ENCODE measurements at regions not wholly inside any gene's neighbourhood (a gene's known extent, or its start where the extent isn't known, plus 50 kb on each side); places are given as distances from the start of the nearest gene placed in this dataset.

DNA sequence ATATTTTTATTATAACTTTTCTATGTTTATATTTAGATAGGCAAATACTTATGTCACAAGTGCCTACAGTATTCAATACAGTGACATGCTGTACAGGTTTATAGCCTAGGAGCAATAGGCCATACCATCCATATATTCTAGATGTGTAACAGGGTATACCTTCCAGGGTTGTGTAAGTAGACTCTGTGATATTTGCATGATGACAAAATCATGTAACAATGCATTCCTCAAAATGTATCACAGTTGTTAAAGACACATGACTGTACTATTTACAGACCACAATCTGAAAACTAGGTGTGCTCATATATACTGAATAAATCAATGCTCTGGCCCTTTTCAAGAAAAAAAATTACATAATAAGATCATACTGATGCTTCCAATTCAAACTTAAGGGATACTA lies 433.2 kb upstream of the RGPD4 start:
- TF ChIP-seq POLR2A (conservative IDR thresholded peaks at IDR 0.05) (no peak), TAF1 (IDR thresholded peaks at IDR 0.05; ENCODE audit: control insufficient read depth, extremely low read depth, insufficient read depth, low read length, severe bottlenecking) (no peak), REST (IDR thresholded peaks at IDR 0.05; ENCODE audit: borderline replicate concordance) (no peak), REST (CRISPR knock-in tag; IDR thresholded peaks at IDR 0.05; ENCODE audit: low read depth) (no peak), KLF10 (CRISPR knock-in tag; IDR thresholded peaks at IDR 0.05) (no peak), RB1 (IDR thresholded peaks at IDR 0.05; ENCODE audit: low read depth) (no peak)
- TF ChIP-seq, protein P1, sequence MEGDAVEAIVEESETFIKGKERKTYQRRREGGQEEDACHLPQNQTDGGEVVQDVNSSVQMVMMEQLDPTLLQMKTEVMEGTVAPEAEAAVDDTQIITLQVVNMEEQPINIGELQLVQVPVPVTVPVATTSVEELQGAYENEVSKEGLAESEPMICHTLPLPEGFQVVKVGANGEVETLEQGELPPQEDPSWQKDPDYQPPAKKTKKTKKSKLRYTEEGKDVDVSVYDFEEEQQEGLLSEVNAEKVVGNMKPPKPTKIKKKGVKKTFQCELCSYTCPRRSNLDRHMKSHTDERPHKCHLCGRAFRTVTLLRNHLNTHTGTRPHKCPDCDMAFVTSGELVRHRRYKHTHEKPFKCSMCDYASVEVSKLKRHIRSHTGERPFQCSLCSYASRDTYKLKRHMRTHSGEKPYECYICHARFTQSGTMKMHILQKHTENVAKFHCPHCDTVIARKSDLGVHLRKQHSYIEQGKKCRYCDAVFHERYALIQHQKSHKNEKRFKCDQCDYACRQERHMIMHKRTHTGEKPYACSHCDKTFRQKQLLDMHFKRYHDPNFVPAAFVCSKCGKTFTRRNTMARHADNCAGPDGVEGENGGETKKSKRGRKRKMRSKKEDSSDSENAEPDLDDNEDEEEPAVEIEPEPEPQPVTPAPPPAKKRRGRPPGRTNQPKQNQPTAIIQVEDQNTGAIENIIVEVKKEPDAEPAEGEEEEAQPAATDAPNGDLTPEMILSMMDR (IDR thresholded peaks at IDR 0.05 in 2 of 3, conservative IDR thresholded peaks at IDR 0.05 in 1 of 3; ENCODE audit: insufficient read depth in 2 of 3, low read depth in 1 of 3, low read length in 3 of 3) = no peak

Measured in K562 (cell line).